Ovary (tissue), 3 donors: ENCODE measurements at regions not wholly inside any gene's neighbourhood (a gene's known extent, or its start where the extent isn't known, plus 50 kb on each side); places are given as distances from the start of the nearest gene placed in this dataset.

Source experiments
- EP300 ChIP-seq: sonication (generic); formaldehyde crosslinking; IDR thresholded peaks from one replicate; pipeline ENCODE4 v1.6.1; 2017; ENCODE audit warnings: antibody characterized with exemption
- POLR2A ChIP-seq: fragments of 450-650 bp; IDR thresholded peaks from one replicate; pipeline ENCODE4 v1.6.1; 2017; ENCODE audit warnings: antibody characterized with exemption, mild to moderate bottlenecking, moderate library complexity
- TF ChIP-seq, protein P1 (sequence below), 3 donors: fragments of 450-650 bp in 2 of 3; fragments of 200-600 bp in 1 of 3; IDR thresholded peaks; one replicate each; pipeline versions ENCODE4 v1.5.1 to v1.8.0; 2016 to 2022; ENCODE audit warnings: antibody characterized with exemption in 3 of 3, mild to moderate bottlenecking in 1 of 3
- donor health status: DM: no; HTN: no; CAD: no.

DNA sequence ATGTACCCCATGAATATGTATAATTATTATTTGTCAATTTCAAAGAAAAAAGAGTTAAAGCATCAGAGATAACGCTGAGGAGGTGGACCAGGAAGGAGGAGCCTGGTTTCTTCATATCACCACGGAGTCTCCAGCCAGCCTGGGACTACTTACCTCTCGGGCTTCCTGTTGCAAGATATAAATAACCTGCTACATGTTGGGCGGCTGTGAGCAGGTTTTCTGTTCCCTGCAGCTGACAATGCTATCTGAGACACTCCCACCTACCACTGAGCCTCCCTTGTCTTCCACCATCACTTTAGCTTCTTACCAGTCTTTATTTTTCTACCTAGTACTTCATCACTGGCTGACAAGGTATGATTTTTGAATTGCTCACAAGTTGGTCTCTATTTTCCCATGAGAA is 102.7 kb upstream of the CPEB4 start:
- TF ChIP-seq, protein P1, sequence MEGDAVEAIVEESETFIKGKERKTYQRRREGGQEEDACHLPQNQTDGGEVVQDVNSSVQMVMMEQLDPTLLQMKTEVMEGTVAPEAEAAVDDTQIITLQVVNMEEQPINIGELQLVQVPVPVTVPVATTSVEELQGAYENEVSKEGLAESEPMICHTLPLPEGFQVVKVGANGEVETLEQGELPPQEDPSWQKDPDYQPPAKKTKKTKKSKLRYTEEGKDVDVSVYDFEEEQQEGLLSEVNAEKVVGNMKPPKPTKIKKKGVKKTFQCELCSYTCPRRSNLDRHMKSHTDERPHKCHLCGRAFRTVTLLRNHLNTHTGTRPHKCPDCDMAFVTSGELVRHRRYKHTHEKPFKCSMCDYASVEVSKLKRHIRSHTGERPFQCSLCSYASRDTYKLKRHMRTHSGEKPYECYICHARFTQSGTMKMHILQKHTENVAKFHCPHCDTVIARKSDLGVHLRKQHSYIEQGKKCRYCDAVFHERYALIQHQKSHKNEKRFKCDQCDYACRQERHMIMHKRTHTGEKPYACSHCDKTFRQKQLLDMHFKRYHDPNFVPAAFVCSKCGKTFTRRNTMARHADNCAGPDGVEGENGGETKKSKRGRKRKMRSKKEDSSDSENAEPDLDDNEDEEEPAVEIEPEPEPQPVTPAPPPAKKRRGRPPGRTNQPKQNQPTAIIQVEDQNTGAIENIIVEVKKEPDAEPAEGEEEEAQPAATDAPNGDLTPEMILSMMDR (IDR thresholded peaks at IDR 0.05), result no peak
- no peak for TF ChIP-seq POLR2A
- TF ChIP-seq EP300, result no peak
